Neutrophil (primary cell): ENCODE measurements at regions not wholly inside any gene's neighbourhood (a gene's known extent, or its start where the extent isn't known, plus 50 kb on each side); places are given as distances from the start of the nearest gene placed in this dataset.
"Not testable (repeated sequence)": the region's sequence is repeated elsewhere in the genome, so short reads cannot be mapped to it uniquely, and the experiment has no call there.

Experiments
- H3K27ac ChIP-seq: fragments of 200-600 bp; sonication (generic); 2 replicates; pipeline ENCODE4 v1.5.1; 2016; ENCODE audit warnings: mild to moderate bottlenecking, moderate library complexity
- H3K27me3 ChIP-seq: fragments of 200-600 bp; sonication (generic); 2 replicates; pipeline ENCODE4 v1.6.0; 2016; ENCODE audit warnings: mild to moderate bottlenecking
- H3K36me3 ChIP-seq: fragments of 200-600 bp; sonication (generic); 2 replicates; pipeline ENCODE4 v1.5.1; 2017
- H3K4me1 ChIP-seq, 2 experiments: fragments of 200-600 bp in 1 of 2; sonication (generic) in 1 of 2; 1 replicate in 1 of 2; 2 replicates in 1 of 2; pipeline versions ENCODE4 v1.5.1 to v1.6.1; 2013 to 2016; ENCODE audit warnings: low read depth in 1 of 2, low read length in 1 of 2, mild to moderate bottlenecking in 1 of 2, moderate library complexity in 1 of 2; ENCODE audit not compliant: control insufficient read depth in 1 of 2, insufficient read depth in 1 of 2
- H3K4me3 ChIP-seq, 2 experiments: fragments of 200-600 bp in 1 of 2; sonication (generic) in 1 of 2; 1 replicate in 1 of 2; 2 replicates in 1 of 2; pipeline ENCODE4 v1.5.1; 2013 to 2016; ENCODE audit warnings: low read depth in 1 of 2, low read length in 1 of 2, mild to moderate bottlenecking in 1 of 2, moderate library complexity in 1 of 2
- H3K9me3 ChIP-seq: fragments of 200-600 bp; sonication (generic); 2 replicates; pipeline ENCODE4 v1.5.1; 2016
- TF ChIP-seq, protein P1 (sequence below): fragments of 200-600 bp; sonication (generic); IDR thresholded peaks from 2 replicates; pipeline ENCODE4 v1.5.1; 2016; ENCODE audit warnings: antibody characterized with exemption

DNA sequence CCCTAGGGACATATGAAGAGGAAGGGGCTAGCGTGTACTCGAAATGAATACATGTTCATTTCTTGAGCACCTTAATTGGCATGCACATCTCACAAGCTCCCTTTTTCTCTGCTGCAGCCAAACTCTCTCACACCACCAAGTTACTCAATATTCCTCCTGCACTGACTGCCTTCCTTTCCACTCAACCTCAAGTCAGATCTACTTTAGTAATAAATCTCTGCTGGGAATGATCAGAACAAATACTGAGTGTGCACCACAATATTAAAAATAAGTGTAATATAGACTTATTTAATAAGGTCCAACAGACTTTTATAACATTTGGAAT lies 995.8 kb upstream of the WWC1 start:
- Histone ChIP-seq H3K27me3 (no peaks in the 10 kb centered on the region), H3K27ac (no peak overlapping the region), H3K36me3 (no peaks in the 10 kb centered on the region), H3K4me1 (no peaks in the 10 kb centered on the region), H3K4me3 (no peak overlapping the region), H3K9me3 (no peaks in the 10 kb centered on the region)
- TF ChIP-seq, protein P1, sequence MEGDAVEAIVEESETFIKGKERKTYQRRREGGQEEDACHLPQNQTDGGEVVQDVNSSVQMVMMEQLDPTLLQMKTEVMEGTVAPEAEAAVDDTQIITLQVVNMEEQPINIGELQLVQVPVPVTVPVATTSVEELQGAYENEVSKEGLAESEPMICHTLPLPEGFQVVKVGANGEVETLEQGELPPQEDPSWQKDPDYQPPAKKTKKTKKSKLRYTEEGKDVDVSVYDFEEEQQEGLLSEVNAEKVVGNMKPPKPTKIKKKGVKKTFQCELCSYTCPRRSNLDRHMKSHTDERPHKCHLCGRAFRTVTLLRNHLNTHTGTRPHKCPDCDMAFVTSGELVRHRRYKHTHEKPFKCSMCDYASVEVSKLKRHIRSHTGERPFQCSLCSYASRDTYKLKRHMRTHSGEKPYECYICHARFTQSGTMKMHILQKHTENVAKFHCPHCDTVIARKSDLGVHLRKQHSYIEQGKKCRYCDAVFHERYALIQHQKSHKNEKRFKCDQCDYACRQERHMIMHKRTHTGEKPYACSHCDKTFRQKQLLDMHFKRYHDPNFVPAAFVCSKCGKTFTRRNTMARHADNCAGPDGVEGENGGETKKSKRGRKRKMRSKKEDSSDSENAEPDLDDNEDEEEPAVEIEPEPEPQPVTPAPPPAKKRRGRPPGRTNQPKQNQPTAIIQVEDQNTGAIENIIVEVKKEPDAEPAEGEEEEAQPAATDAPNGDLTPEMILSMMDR, result no peak

- Histone ChIP-seq H3K27ac (no peak overlapping the region), H3K27me3 (no peaks in the 10 kb centered on the region), H3K4me1 (no peaks in the 10 kb centered on the region), H3K4me3 (no peak overlapping the region), H3K36me3 (no peaks in the 10 kb centered on the region), H3K9me3 (no peaks in the 10 kb centered on the region)
- TF ChIP-seq, protein P1, result no peak
Observed at GRCh38 chr5:167296066-167296465, 995.4 kb upstream of the WWC1 start.

DNA sequence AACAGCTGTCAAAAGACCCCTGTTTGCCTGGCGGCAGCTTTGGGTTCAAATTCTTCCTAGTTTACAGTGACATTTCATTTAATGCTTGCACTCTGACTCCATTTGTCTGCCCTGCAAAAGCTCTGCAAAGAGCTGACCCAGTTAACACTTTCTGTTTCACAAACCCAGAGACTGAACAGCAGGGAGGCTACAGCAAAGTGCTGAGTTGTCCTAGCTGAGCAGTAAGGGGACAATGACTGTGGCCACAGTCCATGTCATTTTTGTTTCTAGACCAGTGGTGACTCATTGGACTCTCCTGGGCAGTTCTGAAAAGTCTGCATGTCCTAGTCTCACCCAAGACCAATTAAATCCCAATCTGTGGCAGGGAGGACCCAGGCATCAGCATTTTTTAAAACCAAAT lies 994.8 kb upstream of the WWC1 start:
- Histone ChIP-seq H3K27ac (no peak overlapping the region), H3K4me3 (no peak overlapping the region), H3K9me3 (no peaks in the 10 kb centered on the region), H3K36me3 (no peaks in the 10 kb centered on the region), H3K4me1 (no peaks in the 10 kb centered on the region), H3K27me3 (no peaks in the 10 kb centered on the region)
- TF ChIP-seq, protein P1, result no peak

- not testable (repeated sequence) for H3K4me1 ChIP-seq, H3K27me3 ChIP-seq, H3K9me3 ChIP-seq, H3K4me3 ChIP-seq, H3K36me3 ChIP-seq, H3K27ac ChIP-seq
Observed at GRCh38 chr5:167299861-167300260, 991.6 kb upstream of the WWC1 start.

DNA sequence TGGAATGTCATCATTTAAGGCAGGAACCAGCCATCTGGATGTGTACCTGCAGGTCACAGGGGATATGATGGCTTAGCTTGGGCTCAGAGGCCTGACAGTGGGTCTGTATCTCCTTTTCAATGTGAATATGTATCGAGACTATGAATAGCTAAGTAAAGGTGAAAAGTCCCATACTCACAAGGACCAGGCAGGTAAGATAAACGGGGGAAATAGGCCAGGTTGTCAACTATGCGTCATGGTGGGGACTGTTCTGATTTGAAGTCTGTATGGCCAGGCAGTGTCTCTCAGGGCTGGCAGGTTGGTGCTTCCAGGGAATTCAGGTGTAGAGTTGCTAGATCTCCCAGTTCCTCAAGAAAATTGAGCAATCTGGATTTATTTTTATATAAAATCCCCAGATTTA lies 987.9 kb upstream of the WWC1 start:
- no peak overlapping the region for H3K4me3 ChIP-seq
- TF ChIP-seq, protein P1, result no peak
- H3K9me3 ChIP-seq, result no peaks in the 10 kb centered on the region
- no peaks in the 10 kb centered on the region for H3K27me3 ChIP-seq
- no peaks in the 10 kb centered on the region for H3K4me1 ChIP-seq
- no peaks in the 10 kb centered on the region for H3K36me3 ChIP-seq
- no peak overlapping the region for H3K27ac ChIP-seq

GRCh38 chr5:167304834-167305469 lies 986.5 kb upstream of the WWC1 start:
- H3K27ac ChIP-seq, result no peak overlapping the region

More at GRCh38 chr5:167304834-167305469, 986.5 kb upstream of the WWC1 start:
- H3K9me3 ChIP-seq, result no peaks in the 10 kb centered on the region
- H3K4me3 ChIP-seq, result no peak overlapping the region
- no peaks in the 10 kb centered on the region for H3K36me3 ChIP-seq
- H3K4me1 ChIP-seq, result no peaks in the 10 kb centered on the region
- H3K27me3 ChIP-seq, result no peaks in the 10 kb centered on the region
- TF ChIP-seq, protein P1, result no peak
